Sigmoid colon (tissue), 4 donors: ENCODE measurements at regions not wholly inside any gene's neighbourhood (a gene's known extent, or its start where the extent isn't known, plus 50 kb on each side); places are given as distances from the start of the nearest gene placed in this dataset.

Experiments used
- CTCF ChIP-seq, 4 experiments: fragments of 450-650 bp in 3 of 4; fragments of 200-600 bp in 1 of 4; IDR thresholded peaks; one replicate each; pipeline ENCODE4 v1.5.1; 2016 to 2019; ENCODE audit warnings: antibody characterized with exemption in 4 of 4, mild to moderate bottlenecking in 3 of 4, moderate library complexity in 2 of 4
- EP300 ChIP-seq, 4 donors: sonication (generic); formaldehyde crosslinking; IDR thresholded peaks; one replicate each; pipeline ENCODE4 v1.6.1; 2017; ENCODE audit warnings: antibody characterized with exemption in 4 of 4
- POLR2A ChIP-seq, 2 donors: fragments of 450-650 bp; IDR thresholded peaks; one replicate each; pipeline ENCODE4 v1.6.1; 2016; ENCODE audit warnings: antibody characterized with exemption in 2 of 2, mild to moderate bottlenecking in 2 of 2, moderate library complexity in 2 of 2

DNA sequence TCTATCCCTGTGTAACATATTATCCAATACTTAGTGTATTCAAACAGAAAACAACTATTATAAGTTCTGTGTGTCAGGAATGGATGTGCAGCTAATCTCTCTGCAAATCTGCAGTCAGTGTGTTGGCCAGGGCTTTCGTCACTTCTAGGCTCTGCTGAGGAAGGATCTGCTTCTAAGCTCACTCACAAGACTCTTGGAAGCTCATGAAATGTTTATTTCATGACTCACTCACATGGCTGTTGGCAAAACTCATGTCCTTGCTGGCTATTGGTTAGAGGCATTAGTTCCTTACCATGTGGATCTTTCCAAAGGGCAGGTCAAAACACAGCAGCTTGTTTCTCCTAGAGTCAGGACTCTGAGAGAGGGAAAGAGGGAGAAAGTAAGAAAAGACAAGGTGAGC is 367.4 kb upstream of the SMARCA2 start:
- TF ChIP-seq EP300 (IDR thresholded peaks at IDR 0.05) (no peak), POLR2A (IDR thresholded peaks at IDR 0.05) (no peak), CTCF (IDR thresholded peaks at IDR 0.05) (no peak)
